BLaER1 (cell line): ENCODE measurements at regions not wholly inside any gene's neighbourhood (a gene's known extent, or its start where the extent isn't known, plus 50 kb on each side); places are given as distances from the start of the nearest gene placed in this dataset.

ENCODE experiments used
- H3K27ac ChIP-seq: shearing (Covaris generic); formaldehyde crosslinking; 2 replicates; pipeline ENCODE4 v1.8.1; 2022
- H3K27me3 ChIP-seq: shearing (Covaris generic); formaldehyde crosslinking; 2 replicates; pipeline ENCODE4 v1.8.1; 2022
- H3K36me3 ChIP-seq: shearing (Covaris generic); formaldehyde crosslinking; 2 replicates; pipeline ENCODE4 v1.8.1; 2022
- H3K4me1 ChIP-seq: shearing (Covaris generic); formaldehyde crosslinking; 2 replicates; pipeline ENCODE4 v1.8.1; 2022
- H3K4me2 ChIP-seq: shearing (Covaris generic); formaldehyde crosslinking; 2 replicates; pipeline ENCODE4 v1.8.1; 2022
- H3K4me3 ChIP-seq: shearing (Covaris generic); formaldehyde crosslinking; 2 replicates; pipeline ENCODE4 v1.8.1; 2022
- H3K9ac ChIP-seq: shearing (Covaris generic); formaldehyde crosslinking; 2 replicates; pipeline ENCODE4 v1.8.1; 2022
- H3K9me3 ChIP-seq: shearing (Covaris generic); formaldehyde crosslinking; 2 replicates; pipeline ENCODE4 v1.8.1; 2022
- H4K20me1 ChIP-seq: shearing (Covaris generic); formaldehyde crosslinking; 2 replicates; pipeline ENCODE4 v1.8.1; 2022
- Cebpa-rat ChIP-seq: shearing (Covaris generic); IDR thresholded peaks from 2 replicates; pipeline ENCODE4 v1.8.1; 2022

- Histone ChIP-seq H3K4me3 (no peak overlapping the region), H3K9me3 (no peaks in the 10 kb centered on the region), H3K4me1 (no peaks in the 10 kb centered on the region), H3K27ac (no peak overlapping the region), H3K27me3 (no peaks in the 10 kb centered on the region), H3K4me2 (no peak overlapping the region), H3K36me3 (no peaks in the 10 kb centered on the region), H4K20me1 (no peaks in the 10 kb centered on the region), H3K9ac (no peak overlapping the region)
- TF ChIP-seq Cebpa-rat: no peak
These were observed 245.3 kb downstream of the PLPP3 start for GRCh38 chr1:56334047-56334446.

GRCh38 chr1:56333461-56333860 is 245.9 kb downstream of the PLPP3 start:
- Histone ChIP-seq H4K20me1 (no peaks in the 10 kb centered on the region), H3K4me1 (no peaks in the 10 kb centered on the region), H3K36me3 (no peaks in the 10 kb centered on the region), H3K27me3 (no peaks in the 10 kb centered on the region), H3K9me3 (no peaks in the 10 kb centered on the region), H3K4me2 (no peak overlapping the region), H3K4me3 (no peak overlapping the region), H3K9ac (no peak overlapping the region), H3K27ac (no peak overlapping the region)
- TF ChIP-seq Cebpa-rat: no peak

GRCh38 chr1:56331892-56332567 is 247.3 kb downstream of the PLPP3 start:
- Histone ChIP-seq H3K4me1 (no peaks in the 10 kb centered on the region), H3K4me2 (no peak overlapping the region), H3K27me3 (no peaks in the 10 kb centered on the region), H3K4me3 (no peak overlapping the region), H3K36me3 (no peaks in the 10 kb centered on the region), H3K9me3 (no peaks in the 10 kb centered on the region), H3K9ac (no peak overlapping the region), H3K27ac (no peak overlapping the region), H4K20me1 (no peaks in the 10 kb centered on the region)
- no peak for TF ChIP-seq Cebpa-rat

- Histone ChIP-seq H3K9ac (no peak overlapping the region), H4K20me1 (no peaks in the 10 kb centered on the region), H3K27ac (no peak overlapping the region), H3K36me3 (no peaks in the 10 kb centered on the region), H3K4me3 (no peak overlapping the region), H3K4me1 (no peaks in the 10 kb centered on the region), H3K27me3 (no peaks in the 10 kb centered on the region), H3K9me3 (no peaks in the 10 kb centered on the region), H3K4me2 (no peak overlapping the region)
- TF ChIP-seq Cebpa-rat: no peak
These were observed 248.0 kb downstream of the PLPP3 start for GRCh38 chr1:56331207-56331891.

- H3K36me3 ChIP-seq: no peaks in the 10 kb centered on the region
- H3K27me3 ChIP-seq: no peaks in the 10 kb centered on the region
- H3K4me2 ChIP-seq: no peak overlapping the region
- H3K9me3 ChIP-seq: no peaks in the 10 kb centered on the region
- no peaks in the 10 kb centered on the region for H4K20me1 ChIP-seq
- H3K4me3 ChIP-seq: no peak overlapping the region
- H3K9ac ChIP-seq: no peak overlapping the region
- H3K4me1 ChIP-seq: no peaks in the 10 kb centered on the region
- no peak overlapping the region for H3K27ac ChIP-seq
- TF ChIP-seq Cebpa-rat: no peak
These were observed 248.9 kb downstream of the PLPP3 start for GRCh38 chr1:56330391-56331026.

- no peaks in the 10 kb centered on the region for H3K27me3 ChIP-seq
- no peak for TF ChIP-seq Cebpa-rat
These were observed 249.4 kb downstream of the PLPP3 start for GRCh38 chr1:56329970-56330369.

GRCh38 chr1:56327195-56327594 is 252.2 kb downstream of the PLPP3 start:
- H4K20me1 ChIP-seq: no peaks in the 10 kb centered on the region
- H3K9ac ChIP-seq: no peak overlapping the region
- no peaks in the 10 kb centered on the region for H3K27me3 ChIP-seq
- H3K4me2 ChIP-seq: no peak overlapping the region
- no peak for TF ChIP-seq Cebpa-rat
- no peaks in the 10 kb centered on the region for H3K36me3 ChIP-seq
- H3K4me1 ChIP-seq: no peaks in the 10 kb centered on the region
- no peak overlapping the region for H3K27ac ChIP-seq
- no peak overlapping the region for H3K4me3 ChIP-seq
- H3K9me3 ChIP-seq: no peaks in the 10 kb centered on the region

More at GRCh38 chr1:56329970-56330369, 249.4 kb downstream of the PLPP3 start:
- Histone ChIP-seq H4K20me1 (no peaks in the 10 kb centered on the region), H3K4me1 (no peaks in the 10 kb centered on the region), H3K9me3 (no peaks in the 10 kb centered on the region), H3K36me3 (no peaks in the 10 kb centered on the region), H3K4me2 (no peak overlapping the region), H3K27ac (no peak overlapping the region), H3K9ac (no peak overlapping the region), H3K4me3 (no peak overlapping the region)

GRCh38 chr1:56326056-56326455 is 253.3 kb downstream of the PLPP3 start:
- Histone ChIP-seq H3K9ac (no peak overlapping the region), H3K36me3 (no peaks in the 10 kb centered on the region), H3K9me3 (no peaks in the 10 kb centered on the region), H3K4me3 (no peak overlapping the region), H4K20me1 (no peaks in the 10 kb centered on the region), H3K27ac (no peak overlapping the region), H3K4me1 (no peaks in the 10 kb centered on the region), H3K27me3 (no peaks in the 10 kb centered on the region), H3K4me2 (no peak overlapping the region)
- no peak for TF ChIP-seq Cebpa-rat

- no peaks in the 10 kb centered on the region for H4K20me1 ChIP-seq
- H3K36me3 ChIP-seq: no peaks in the 10 kb centered on the region
- no peaks in the 10 kb centered on the region for H3K4me1 ChIP-seq
- no peaks in the 10 kb centered on the region for H3K9me3 ChIP-seq
- no peak for TF ChIP-seq Cebpa-rat
- H3K9ac ChIP-seq: no peak overlapping the region
- no peak overlapping the region for H3K4me3 ChIP-seq
- H3K27me3 ChIP-seq: no peaks in the 10 kb centered on the region
- no peak overlapping the region for H3K4me2 ChIP-seq
- no peak overlapping the region for H3K27ac ChIP-seq
These were observed 254.9 kb downstream of the PLPP3 start for GRCh38 chr1:56324504-56324903.

- no peaks in the 10 kb centered on the region for H4K20me1 ChIP-seq
- H3K27me3 ChIP-seq: no peaks in the 10 kb centered on the region
- no peak overlapping the region for H3K4me2 ChIP-seq
- TF ChIP-seq Cebpa-rat: no peak
- no peak overlapping the region for H3K4me3 ChIP-seq
- no peaks in the 10 kb centered on the region for H3K36me3 ChIP-seq
- H3K9me3 ChIP-seq: no peaks in the 10 kb centered on the region
- no peak overlapping the region for H3K27ac ChIP-seq
- no peaks in the 10 kb centered on the region for H3K4me1 ChIP-seq
- no peak overlapping the region for H3K9ac ChIP-seq
These were observed 257.2 kb downstream of the PLPP3 start for GRCh38 chr1:56322211-56322610.
